Astrocyte of the spinal cord (primary cell): ENCODE measurements at regions not wholly inside any gene's neighbourhood (a gene's known extent, or its start where the extent isn't known, plus 50 kb on each side); places are given as distances from the start of the nearest gene placed in this dataset.

Experiments
- DNase-seq: peaks from one replicate; pipeline ENCODE4 v3.0.0; 2011; ENCODE audit warnings: low read depth, low spot score
- H3K4me3 ChIP-seq: 2 replicates; pipeline ENCODE4 v1.5.1; 2011; ENCODE audit warnings: low read depth, mild to moderate bottlenecking, low read length, moderate library complexity
- CTCF ChIP-seq: IDR thresholded peaks from 2 replicates; pipeline ENCODE4 v1.5.1; 2012; ENCODE audit warnings: low read depth, mild to moderate bottlenecking, low read length, inconsistent platforms
- in situ Hi-C: cut with HindIII; loops from 2 replicates; pipeline ENCODE4 v1.10.0; 2017; ENCODE audit warnings: low sequenced_read_pairs

GRCh38 chr5:56514245-56514644 lies 281.1 kb upstream of the ANKRD55 start:
- in situ Hi-C loops: no loop called here
- no peak for TF ChIP-seq CTCF
- no peak overlapping the region for H3K4me3 ChIP-seq
- DNase-seq: no peak

GRCh38 chr5:56513141-56513540 lies 280.0 kb upstream of the ANKRD55 start:
- H3K4me3 ChIP-seq: no peak overlapping the region
- no peak for TF ChIP-seq CTCF

GRCh38 chr5:56512313-56512996 lies 279.3 kb upstream of the ANKRD55 start:
- no peak for DNase-seq
- no peak for TF ChIP-seq CTCF
- no peak overlapping the region for H3K4me3 ChIP-seq
- in situ Hi-C loops: no loop called here

More at GRCh38 chr5:56513141-56513540, 280.0 kb upstream of the ANKRD55 start:
- in situ Hi-C loops: no loop called here
- no peak for DNase-seq

GRCh38 chr5:56511326-56511841 lies 278.3 kb upstream of the ANKRD55 start:
- in situ Hi-C loops: no loop called here
- H3K4me3 ChIP-seq: no peak overlapping the region
- DNase-seq: no peak
- TF ChIP-seq CTCF: no peak

GRCh38 chr5:56508249-56508648 lies 275.1 kb upstream of the ANKRD55 start:
- TF ChIP-seq CTCF: no peak

GRCh38 chr5:56507351-56507930 lies 274.3 kb upstream of the ANKRD55 start:
- H3K4me3 ChIP-seq: no peak overlapping the region
- no peak for TF ChIP-seq CTCF
- DNase-seq: no peak
- in situ Hi-C loops: no loop called here

More at GRCh38 chr5:56508249-56508648, 275.1 kb upstream of the ANKRD55 start:
- no peak overlapping the region for H3K4me3 ChIP-seq
- in situ Hi-C loops: no loop called here
- DNase-seq: no peak
